KMS-11 (cell line): ENCODE measurements at regions not wholly inside any gene's neighbourhood (a gene's known extent, or its start where the extent isn't known, plus 50 kb on each side); places are given as distances from the start of the nearest gene placed in this dataset.

Experiments used
- H2AFZ ChIP-seq: fragments of 200-600 bp; sonication (generic); 2 replicates; pipeline ENCODE4 v1.6.1; 2016; ENCODE audit warnings: antibody characterized with exemption, mixed run types, low read depth
- H3K27ac ChIP-seq: fragments of 200-600 bp; sonication (generic); 2 replicates; pipeline ENCODE4 v1.6.1; 2016; ENCODE audit warnings: mild to moderate bottlenecking, mixed run types
- H3K27me3 ChIP-seq: fragments of 200-600 bp; sonication (generic); 2 replicates; pipeline ENCODE4 v1.6.1; 2017; ENCODE audit warnings: mild to moderate bottlenecking, low read depth, mixed run types, moderate library complexity; ENCODE audit not compliant: insufficient read depth
- H3K36me3 ChIP-seq: fragments of 200-600 bp; sonication (generic); 2 replicates; pipeline ENCODE4 v1.6.1; 2017; ENCODE audit warnings: mild to moderate bottlenecking, mixed run types; ENCODE audit not compliant: insufficient read depth
- H3K4me1 ChIP-seq: fragments of 200-600 bp; sonication (generic); 2 replicates; pipeline ENCODE4 v1.6.1; 2016; ENCODE audit warnings: mild to moderate bottlenecking, low read depth, mixed run types; ENCODE audit not compliant: poor library complexity, severe bottlenecking
- H3K4me2 ChIP-seq: fragments of 200-600 bp; sonication (generic); 2 replicates; pipeline ENCODE4 v1.7.0; 2016; ENCODE audit warnings: mild to moderate bottlenecking, mixed run types
- H3K4me3 ChIP-seq: fragments of 200-600 bp; sonication (generic); IDR thresholded peaks from 2 replicates; pipeline ENCODE4 v1.6.1; 2017; ENCODE audit warnings: low read depth, low read length, mixed read lengths; ENCODE audit not compliant: insufficient read depth
- H3K79me2 ChIP-seq: fragments of 200-600 bp; sonication (generic); 2 replicates; pipeline ENCODE4 v1.6.1; 2016; ENCODE audit warnings: low read depth, mixed run types; ENCODE audit not compliant: insufficient read depth
- H3K9ac ChIP-seq: fragments of 200-600 bp; sonication (generic); 2 replicates; pipeline ENCODE4 v1.6.1; 2016; ENCODE audit warnings: mild to moderate bottlenecking, mixed run types
- H4K20me1 ChIP-seq: fragments of 200-600 bp; sonication (generic); 2 replicates; pipeline ENCODE4 v1.6.1; 2016; ENCODE audit warnings: mild to moderate bottlenecking, mixed run types; ENCODE audit not compliant: insufficient read depth
- TF ChIP-seq, protein P1 (sequence below): fragments of 200-600 bp; sonication (generic); conservative IDR thresholded peaks from 2 replicates; pipeline ENCODE4 v1.6.1; 2017; ENCODE audit warnings: low read depth, mild to moderate bottlenecking, antibody characterized with exemption, low read length, moderate library complexity, mixed read lengths

DNA sequence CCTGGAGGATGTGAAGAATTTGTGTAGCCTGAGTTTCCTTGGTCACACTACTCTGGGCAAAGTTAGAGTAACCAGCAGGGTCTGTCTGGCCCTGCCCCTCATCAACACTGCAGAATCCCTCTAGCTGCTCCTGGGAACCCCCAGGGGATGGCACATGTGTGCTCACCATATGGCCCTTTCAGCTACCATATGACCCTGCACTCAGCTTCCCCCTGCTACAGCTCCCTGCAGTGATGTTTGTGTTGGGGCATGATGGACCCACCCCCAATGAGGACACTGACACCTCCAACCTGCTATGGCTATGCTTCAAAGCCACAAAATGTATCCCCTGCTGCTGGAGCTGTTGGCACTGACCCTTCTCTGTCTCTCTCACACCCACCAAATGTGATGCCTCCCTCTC lies 152.7 kb downstream of the SNX18 start:
- Histone ChIP-seq H3K36me3 (no peaks in the 10 kb centered on the region), H3K9ac (no peak overlapping the region), H3K4me1 (peaks cover 8% of the 10 kb centered on the region), H3K27ac (no peak overlapping the region), H3K4me2 (no peak overlapping the region), H3K27me3 (peaks cover 2% of the 10 kb centered on the region; the same call in 1 of the 2 replicates), H4K20me1 (no peaks in the 10 kb centered on the region), H2AFZ (no peak overlapping the region), H3K4me3 (no peak overlapping the region), H3K79me2 (no peaks in the 10 kb centered on the region)
- TF ChIP-seq, protein P1, sequence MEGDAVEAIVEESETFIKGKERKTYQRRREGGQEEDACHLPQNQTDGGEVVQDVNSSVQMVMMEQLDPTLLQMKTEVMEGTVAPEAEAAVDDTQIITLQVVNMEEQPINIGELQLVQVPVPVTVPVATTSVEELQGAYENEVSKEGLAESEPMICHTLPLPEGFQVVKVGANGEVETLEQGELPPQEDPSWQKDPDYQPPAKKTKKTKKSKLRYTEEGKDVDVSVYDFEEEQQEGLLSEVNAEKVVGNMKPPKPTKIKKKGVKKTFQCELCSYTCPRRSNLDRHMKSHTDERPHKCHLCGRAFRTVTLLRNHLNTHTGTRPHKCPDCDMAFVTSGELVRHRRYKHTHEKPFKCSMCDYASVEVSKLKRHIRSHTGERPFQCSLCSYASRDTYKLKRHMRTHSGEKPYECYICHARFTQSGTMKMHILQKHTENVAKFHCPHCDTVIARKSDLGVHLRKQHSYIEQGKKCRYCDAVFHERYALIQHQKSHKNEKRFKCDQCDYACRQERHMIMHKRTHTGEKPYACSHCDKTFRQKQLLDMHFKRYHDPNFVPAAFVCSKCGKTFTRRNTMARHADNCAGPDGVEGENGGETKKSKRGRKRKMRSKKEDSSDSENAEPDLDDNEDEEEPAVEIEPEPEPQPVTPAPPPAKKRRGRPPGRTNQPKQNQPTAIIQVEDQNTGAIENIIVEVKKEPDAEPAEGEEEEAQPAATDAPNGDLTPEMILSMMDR = no peak

DNA sequence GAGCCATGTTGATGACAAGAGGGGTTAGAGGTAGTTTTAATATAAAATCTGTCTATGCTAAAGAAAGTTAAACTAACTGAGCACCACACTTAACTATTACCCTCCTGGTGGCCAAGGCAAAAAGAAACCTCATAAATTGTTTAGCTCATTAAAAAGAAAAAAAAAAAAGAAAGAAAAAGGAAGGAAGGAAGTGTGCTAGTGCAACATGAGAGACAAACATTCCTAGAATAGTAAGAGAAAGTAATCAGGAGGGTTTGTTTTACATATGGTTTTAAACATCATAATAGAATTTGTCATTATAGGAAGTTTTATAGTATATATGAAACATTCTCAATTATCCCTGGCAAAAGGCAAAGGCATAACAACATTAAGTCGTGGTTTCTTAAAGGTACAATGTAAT lies 152.3 kb downstream of the SNX18 start:
- H3K79me2 ChIP-seq = no peaks in the 10 kb centered on the region
- no peaks in the 10 kb centered on the region for H3K36me3 ChIP-seq
- no peaks in the 10 kb centered on the region for H4K20me1 ChIP-seq
- H3K27me3 ChIP-seq = peaks cover 7% of the 10 kb centered on the region
- H3K27ac ChIP-seq = no peak overlapping the region
- no peak overlapping the region for H3K4me2 ChIP-seq
- H3K4me1 ChIP-seq = peaks cover 8% of the 10 kb centered on the region
- H3K9ac ChIP-seq = no peak overlapping the region
- H3K4me3 ChIP-seq = no peak overlapping the region
- no peak overlapping the region for H2AFZ ChIP-seq
- TF ChIP-seq, protein P1 = no peak

DNA sequence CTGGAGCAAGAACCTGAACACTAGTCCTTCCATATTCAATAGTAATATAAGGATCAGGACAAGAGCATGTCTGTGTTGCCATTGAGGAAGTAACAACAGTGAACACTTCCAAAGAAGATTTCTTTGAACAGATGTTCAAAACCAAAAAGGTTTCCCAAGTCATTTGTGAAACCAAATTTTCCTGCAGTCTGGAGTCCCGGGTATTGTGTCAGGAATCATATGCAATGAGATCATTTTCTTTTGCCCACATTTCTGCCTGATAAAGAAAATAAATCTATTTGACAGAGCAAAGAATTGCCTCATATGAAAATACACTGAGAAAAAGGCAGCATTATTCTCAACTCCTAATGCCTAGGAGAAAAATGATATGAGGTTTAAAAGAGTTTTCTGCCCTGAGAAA lies 151.7 kb downstream of the SNX18 start:
- Histone ChIP-seq H2AFZ (no peak overlapping the region), H3K9ac (no peak overlapping the region), H3K4me2 (no peak overlapping the region), H3K36me3 (no peaks in the 10 kb centered on the region), H3K4me1 (peaks cover 13% of the 10 kb centered on the region), H3K27me3 (peaks cover 12% of the 10 kb centered on the region), H3K79me2 (no peaks in the 10 kb centered on the region), H3K4me3 (no peak overlapping the region), H3K27ac (no peak overlapping the region), H4K20me1 (no peaks in the 10 kb centered on the region)
- TF ChIP-seq, protein P1 = no peak

DNA sequence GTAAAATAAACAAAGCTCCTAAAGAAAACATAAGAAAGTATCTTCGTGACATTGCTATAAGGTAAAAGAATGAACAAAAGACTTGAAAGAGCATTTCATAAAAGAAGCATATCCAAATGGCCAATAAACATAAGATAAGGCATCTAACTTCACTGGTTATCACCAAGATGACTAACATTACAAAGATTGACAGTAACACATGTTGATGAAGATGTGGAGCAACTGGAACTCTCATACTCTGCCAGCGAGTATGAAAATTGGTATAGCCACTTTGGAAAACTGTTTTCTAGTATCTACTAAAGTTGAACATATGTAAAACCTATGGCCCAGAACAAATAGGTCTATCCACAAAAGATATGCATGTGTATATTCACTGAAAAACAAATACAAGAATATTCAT lies 150.5 kb downstream of the SNX18 start:
- Histone ChIP-seq H3K36me3 (no peaks in the 10 kb centered on the region), H4K20me1 (no peaks in the 10 kb centered on the region), H3K27ac (no peak overlapping the region), H3K4me3 (no peak overlapping the region), H2AFZ (no peak overlapping the region), H3K27me3 (peaks cover 18% of the 10 kb centered on the region), H3K4me2 (no peak overlapping the region), H3K79me2 (no peaks in the 10 kb centered on the region), H3K4me1 (peaks cover 17% of the 10 kb centered on the region), H3K9ac (no peak overlapping the region)
- TF ChIP-seq, protein P1 = no peak
